ENCODE measurements at regions not wholly inside any gene's neighbourhood (a gene's known extent, or its start where the extent isn't known, plus 50 kb on each side); places are given as distances from the start of the nearest gene placed in this dataset.
A peak's percentile ranks its signal among the peaks of the same experiment; 100 is the strongest.

DNA sequence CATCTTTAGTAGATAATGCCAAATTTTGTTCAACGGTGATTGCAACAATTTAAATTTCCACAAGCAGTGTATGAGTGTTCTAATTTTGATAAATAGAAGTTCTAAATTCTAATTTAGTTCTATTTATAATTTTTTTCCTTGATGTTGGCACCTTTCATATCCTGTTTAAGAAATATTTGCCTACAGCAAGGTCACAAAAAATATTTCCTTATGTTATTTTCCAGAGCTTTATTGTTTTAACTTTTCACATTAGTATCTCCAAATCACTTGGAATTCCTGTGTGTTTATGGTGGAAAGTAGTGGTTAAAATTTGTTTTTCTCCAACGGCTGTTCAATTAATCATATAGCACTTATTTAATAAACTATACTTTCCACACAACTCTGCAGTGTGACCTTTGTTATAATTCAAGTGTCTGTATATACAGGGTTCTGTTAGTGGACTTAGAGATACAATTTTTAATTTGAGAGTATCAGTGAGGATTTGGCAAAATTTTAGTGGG lies 94.3 kb upstream of the CD55 start:
- POLR2A ChIA-PET (ENCODE audit: partially characterized antibody) = no interaction called here
- H3K9me3 Mint-ChIP-seq = no peaks in the 10 kb centered on the region
- no peak for DNase-seq
- H3K36me3 Mint-ChIP-seq = no peaks in the 10 kb centered on the region
- Histone ChIP-seq H3K27ac (ENCODE audit: low read depth, low read length) (no peak overlapping the region), H3K4me1 (ENCODE audit: insufficient read depth, low read length) (no peaks in the 10 kb centered on the region), H3K27me3 (ENCODE audit: insufficient read depth, low read length) (no peaks in the 10 kb centered on the region), H3K9me3 (ENCODE audit: control insufficient read depth in 1 of 2, low read length in 2 of 2) (no peaks in the 10 kb centered on the region), H3K4me3 (ENCODE audit: low read length in 2 of 2) (no peak overlapping the region), H3K36me3 (ENCODE audit: insufficient read depth, low read length) (no peaks in the 10 kb centered on the region)
- CTCF ChIA-PET (ENCODE audit: partially characterized antibody) = no interaction called here
- H3K4me3 Mint-ChIP-seq = no peak overlapping the region
- no peak overlapping the region for H3K27ac Mint-ChIP-seq
- peaks cover 3 to 4% of the 10 kb centered on the region in 2 donors for H3K27me3 Mint-ChIP-seq
- H3K4me1 Mint-ChIP-seq = no peaks in the 10 kb centered on the region
- intact Hi-C loops (cut with micrococcal nuclease) = no loop called here

- intact Hi-C loops (cut with micrococcal nuclease) = no loop called here
- H3K36me3 Mint-ChIP-seq = no peaks in the 10 kb centered on the region
- H3K27me3 Mint-ChIP-seq = peaks cover 3 to 4% of the 10 kb centered on the region in 2 donors
- Histone ChIP-seq H3K36me3 (ENCODE audit: insufficient read depth, low read length) (no peaks in the 10 kb centered on the region), H3K4me1 (ENCODE audit: insufficient read depth, low read length) (no peaks in the 10 kb centered on the region), H3K27me3 (ENCODE audit: insufficient read depth, low read length) (no peaks in the 10 kb centered on the region), H3K4me3 (ENCODE audit: low read length in 2 of 2) (no peak overlapping the region), H3K27ac (ENCODE audit: low read depth, low read length) (no peak overlapping the region), H3K9me3 (ENCODE audit: control insufficient read depth in 1 of 2, low read length in 2 of 2) (no peaks in the 10 kb centered on the region)
- H3K9me3 Mint-ChIP-seq = no peaks in the 10 kb centered on the region
- H3K27ac Mint-ChIP-seq = no peak overlapping the region
- H3K4me3 Mint-ChIP-seq = no peak overlapping the region
- no peaks in the 10 kb centered on the region for H3K4me1 Mint-ChIP-seq
- CTCF ChIA-PET (ENCODE audit: partially characterized antibody) = no interaction called here
- DNase-seq = no peak
- POLR2A ChIA-PET (ENCODE audit: partially characterized antibody) = no interaction called here
These were observed 92.5 kb upstream of the CD55 start for GRCh38 chr1:207228987-207229386.

- Histone ChIP-seq H3K27ac (ENCODE audit: low read depth, low read length) (no peak overlapping the region), H3K4me1 (ENCODE audit: insufficient read depth, low read length) (no peaks in the 10 kb centered on the region), H3K4me3 (ENCODE audit: low read length in 2 of 2) (no peak overlapping the region), H3K9me3 (ENCODE audit: control insufficient read depth in 1 of 2, low read length in 2 of 2) (no peaks in the 10 kb centered on the region), H3K27me3 (ENCODE audit: insufficient read depth, low read length) (no peaks in the 10 kb centered on the region), H3K36me3 (ENCODE audit: insufficient read depth, low read length) (no peaks in the 10 kb centered on the region)
- DNase-seq = no peak
- intact Hi-C loops (cut with micrococcal nuclease) = no loop called here
- ChIA-PET POLR2A (ENCODE audit: partially characterized antibody) (no interaction called here), CTCF (ENCODE audit: partially characterized antibody) (no interaction called here)
- Mint-ChIP-seq H3K9me3 (no peaks in the 10 kb centered on the region), H3K4me1 (no peaks in the 10 kb centered on the region), H3K27me3 (peaks cover 4 to 6% of the 10 kb centered on the region in 2 donors), H3K4me3 (no peak overlapping the region), H3K36me3 (no peaks in the 10 kb centered on the region), H3K27ac (peak overlapping the region in 1 of 7 donors; percentile 19)
These were observed 91.0 kb upstream of the CD55 start for GRCh38 chr1:207230441-207230840.

DNA sequence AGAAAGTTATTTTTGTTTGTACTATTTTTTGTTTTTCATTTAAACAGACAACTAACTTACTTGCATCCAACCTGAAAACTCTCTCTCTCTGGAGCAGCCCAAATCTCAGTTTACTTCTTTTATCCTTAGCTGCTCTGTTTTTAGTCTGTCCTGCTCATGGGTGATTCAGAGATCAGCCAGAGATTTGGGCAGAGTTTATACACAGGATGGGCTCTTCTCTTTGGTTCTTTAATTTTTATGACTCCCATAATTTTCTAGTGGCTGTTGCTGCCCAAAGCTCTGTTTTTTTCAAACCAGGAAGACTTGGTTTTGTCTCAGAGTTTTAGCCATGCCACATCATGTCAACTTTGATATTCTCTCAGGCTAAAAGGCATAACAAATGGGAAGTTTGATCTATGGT lies 86.8 kb upstream of the CD55 start:
- no peaks in the 10 kb centered on the region for H3K36me3 Mint-ChIP-seq
- Histone ChIP-seq H3K4me3 (ENCODE audit: low read length in 2 of 2) (no peak overlapping the region), H3K27ac (ENCODE audit: low read depth, low read length) (no peak overlapping the region), H3K27me3 (ENCODE audit: insufficient read depth, low read length) (no peaks in the 10 kb centered on the region), H3K9me3 (ENCODE audit: control insufficient read depth in 1 of 2, low read length in 2 of 2) (no peaks in the 10 kb centered on the region), H3K36me3 (ENCODE audit: insufficient read depth, low read length) (no peaks in the 10 kb centered on the region), H3K4me1 (ENCODE audit: insufficient read depth, low read length) (no peaks in the 10 kb centered on the region)
- ChIA-PET CTCF (ENCODE audit: partially characterized antibody) (no interaction called here), POLR2A (ENCODE audit: partially characterized antibody) (no interaction called here)
- no peak overlapping the region for H3K27ac Mint-ChIP-seq
- H3K9me3 Mint-ChIP-seq = peaks cover 0 to 2% (median 0%) of the 10 kb centered on the region in 8 donors
- peaks cover 9 to 10% of the 10 kb centered on the region in 2 donors for H3K27me3 Mint-ChIP-seq
- DNase-seq = no peak
- H3K4me1 Mint-ChIP-seq = no peaks in the 10 kb centered on the region
- intact Hi-C loops (cut with micrococcal nuclease) = no loop called here
- H3K4me3 Mint-ChIP-seq = no peak overlapping the region

- no peaks in the 10 kb centered on the region for H3K4me1 Mint-ChIP-seq
- H3K27me3 Mint-ChIP-seq = peaks cover 5 to 10% of the 10 kb centered on the region in 2 donors
- Histone ChIP-seq H3K4me3 (ENCODE audit: low read length in 2 of 2) (no peak overlapping the region), H3K9me3 (ENCODE audit: control insufficient read depth in 1 of 2, low read length in 2 of 2) (no peaks in the 10 kb centered on the region), H3K36me3 (ENCODE audit: insufficient read depth, low read length) (no peaks in the 10 kb centered on the region), H3K4me1 (ENCODE audit: insufficient read depth, low read length) (no peaks in the 10 kb centered on the region), H3K27me3 (ENCODE audit: insufficient read depth, low read length) (no peaks in the 10 kb centered on the region), H3K27ac (ENCODE audit: low read depth, low read length) (no peak overlapping the region)
- ChIA-PET CTCF (ENCODE audit: partially characterized antibody) (no interaction called here), POLR2A (ENCODE audit: partially characterized antibody) (no interaction called here)
- no peak overlapping the region for H3K4me3 Mint-ChIP-seq
- no peaks in the 10 kb centered on the region for H3K36me3 Mint-ChIP-seq
- H3K9me3 Mint-ChIP-seq = peaks cover 0 to 2% (median 0%) of the 10 kb centered on the region in 8 donors
- H3K27ac Mint-ChIP-seq = no peak overlapping the region
- DNase-seq = no peak
- intact Hi-C loops (cut with micrococcal nuclease) = no loop called here
These were observed 81.6 kb upstream of the CD55 start for GRCh38 chr1:207239874-207240273.

- POLR2A ChIA-PET (ENCODE audit: partially characterized antibody) = no interaction called here
- no peaks in the 10 kb centered on the region for H3K27me3 ChIP-seq (ENCODE audit: insufficient read depth, low read length)
- intact Hi-C loops (cut with micrococcal nuclease) = no loop called here
- H3K36me3 ChIP-seq (ENCODE audit: insufficient read depth, low read length) = no peaks in the 10 kb centered on the region
- CTCF ChIA-PET (ENCODE audit: partially characterized antibody) = no interaction called here
- Mint-ChIP-seq H3K27me3 (peaks cover 2 to 9% of the 10 kb centered on the region in 2 donors), H3K27ac (peak overlapping the region in 2 of 7 donors; percentile 25 to 73), H3K9me3 (peaks cover 0 to 2% (median 0%) of the 10 kb centered on the region in 8 donors), H3K4me1 (peaks cover 0 to 4% (median 3%) of the 10 kb centered on the region in 4 donors), H3K36me3 (no peaks in the 10 kb centered on the region), H3K4me3 (no peak overlapping the region)
- H3K4me1 ChIP-seq (ENCODE audit: insufficient read depth, low read length) = no peaks in the 10 kb centered on the region
- no peak overlapping the region for H3K4me3 ChIP-seq (ENCODE audit: low read length in 2 of 2)
- H3K27ac ChIP-seq (ENCODE audit: low read depth, low read length) = no peak overlapping the region
- DNase-seq = no peak
- H3K9me3 ChIP-seq (ENCODE audit: control insufficient read depth in 1 of 2, low read length in 2 of 2) = no peaks in the 10 kb centered on the region
These were observed 81.0 kb upstream of the CD55 start for GRCh38 chr1:207240325-207241101.

- intact Hi-C loops (cut with micrococcal nuclease) = no loop called here
- peaks cover 0 to 5% (median 4%) of the 10 kb centered on the region in 4 donors for H3K4me1 Mint-ChIP-seq
These were observed 80.1 kb upstream of the CD55 start for GRCh38 chr1:207241164-207241934.

More at GRCh38 chr1:207241164-207241934, 80.1 kb upstream of the CD55 start:
- no peak overlapping the region for H3K4me3 Mint-ChIP-seq
- H3K27ac Mint-ChIP-seq = peak overlapping the region in 2 of 7 donors; percentile 25 to 73
- H3K36me3 Mint-ChIP-seq = no peaks in the 10 kb centered on the region
- peaks cover 1 to 8% of the 10 kb centered on the region in 2 donors for H3K27me3 Mint-ChIP-seq
- Histone ChIP-seq H3K27me3 (ENCODE audit: insufficient read depth, low read length) (no peaks in the 10 kb centered on the region), H3K4me1 (ENCODE audit: insufficient read depth, low read length) (no peaks in the 10 kb centered on the region), H3K27ac (ENCODE audit: low read depth, low read length) (no peak overlapping the region), H3K36me3 (ENCODE audit: insufficient read depth, low read length) (no peaks in the 10 kb centered on the region), H3K9me3 (ENCODE audit: control insufficient read depth in 1 of 2, low read length in 2 of 2) (no peaks in the 10 kb centered on the region), H3K4me3 (ENCODE audit: low read length in 2 of 2) (no peak overlapping the region)
- no peak for DNase-seq
- H3K9me3 Mint-ChIP-seq = peaks cover 0 to 2% (median 0%) of the 10 kb centered on the region in 8 donors
- ChIA-PET POLR2A (ENCODE audit: partially characterized antibody) (no interaction called here), CTCF (ENCODE audit: partially characterized antibody) (no interaction called here)
